Effector memory CD4-positive, alpha-beta T cell (primary cell): ENCODE measurements at regions not wholly inside any gene's neighbourhood (a gene's known extent, or its start where the extent isn't known, plus 50 kb on each side); places are given as distances from the start of the nearest gene placed in this dataset.

Experiments used
- DNase-seq, 3 donors: peaks; one replicate each; pipeline ENCODE4 v3.0.0-alpha.2; 2020
- H3K27ac ChIP-seq: 2 replicates; pipeline ENCODE4 v1.7.0; 2013; ENCODE audit warnings: mild to moderate bottlenecking, low read length, moderate library complexity; ENCODE audit not compliant: insufficient read depth, poor library complexity, severe bottlenecking
- H3K27me3 ChIP-seq: replicated peaks from 2 replicates; pipeline ENCODE4 v1.7.0; 2013; ENCODE audit warnings: mild to moderate bottlenecking, low read length; ENCODE audit not compliant: insufficient read depth, control insufficient read depth, poor library complexity, severe bottlenecking
- H3K36me3 ChIP-seq: 2 replicates; pipeline ENCODE4 v1.7.0; 2013; ENCODE audit warnings: mild to moderate bottlenecking, low read length, moderate library complexity; ENCODE audit not compliant: control insufficient read depth, insufficient read depth
- H3K4me1 ChIP-seq: 2 replicates; pipeline ENCODE4 v1.7.0; 2013; ENCODE audit warnings: low read length, mild to moderate bottlenecking; ENCODE audit not compliant: control insufficient read depth, insufficient read depth, poor library complexity, severe bottlenecking
- H3K4me3 ChIP-seq: 2 replicates; pipeline ENCODE4 v1.7.0; 2013; ENCODE audit warnings: low read length, low read depth, mild to moderate bottlenecking; ENCODE audit not compliant: insufficient read depth, poor library complexity, severe bottlenecking
- H3K9me3 ChIP-seq: 2 replicates; pipeline ENCODE4 v1.7.0; 2013; ENCODE audit warnings: mild to moderate bottlenecking, low read length, moderate library complexity; ENCODE audit not compliant: control insufficient read depth

DNA sequence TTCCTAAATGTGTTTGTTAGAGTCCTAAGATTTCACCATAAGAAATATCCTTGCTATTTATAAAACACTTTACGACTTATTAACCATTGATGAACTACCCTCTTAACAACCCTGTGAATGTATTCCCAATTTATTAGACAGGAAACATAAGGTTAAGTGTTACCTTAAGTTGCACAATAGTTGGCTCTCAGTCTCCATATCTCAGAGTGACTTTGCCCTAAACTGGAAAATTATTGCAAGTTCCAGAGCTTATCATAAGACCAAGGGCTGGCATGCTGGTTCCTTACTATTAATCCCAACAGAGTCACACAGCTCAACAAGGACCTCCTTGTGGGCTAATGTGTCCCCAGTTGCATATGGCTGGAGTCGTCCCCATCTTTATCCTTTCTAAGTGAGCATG, 165.8 kb downstream of the INSIG2 start:
- no peak for DNase-seq
- no peaks in the 10 kb centered on the region for H3K4me1 ChIP-seq
- no peak overlapping the region for H3K4me3 ChIP-seq
- H3K27ac ChIP-seq = no peak overlapping the region
- no peaks in the 10 kb centered on the region for H3K9me3 ChIP-seq
- H3K27me3 ChIP-seq = no peaks in the 10 kb centered on the region
- no peaks in the 10 kb centered on the region for H3K36me3 ChIP-seq

DNA sequence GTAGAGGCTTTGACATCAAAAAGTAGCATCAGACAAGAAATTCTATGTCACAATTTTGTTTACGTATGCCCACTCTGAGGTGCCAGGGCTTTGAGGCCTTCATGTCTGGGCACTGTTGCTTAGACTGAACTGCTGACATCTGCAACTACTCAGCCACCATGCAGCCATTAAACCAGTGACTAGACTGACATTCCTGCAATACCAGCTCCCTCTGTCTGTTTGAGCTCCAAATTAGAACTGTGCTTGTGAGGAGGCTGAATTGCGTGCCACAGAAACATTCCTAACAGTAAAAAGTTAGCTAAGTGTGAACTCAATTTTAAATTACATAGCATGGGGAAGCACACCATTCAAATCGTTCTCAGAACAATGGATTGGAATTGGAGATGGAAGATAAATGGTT, 163.2 kb downstream of the INSIG2 start:
- DNase-seq = no peak
- Histone ChIP-seq H3K27me3 (no peaks in the 10 kb centered on the region), H3K4me3 (no peak overlapping the region), H3K27ac (no peak overlapping the region), H3K4me1 (no peaks in the 10 kb centered on the region), H3K9me3 (no peaks in the 10 kb centered on the region), H3K36me3 (no peaks in the 10 kb centered on the region)

DNA sequence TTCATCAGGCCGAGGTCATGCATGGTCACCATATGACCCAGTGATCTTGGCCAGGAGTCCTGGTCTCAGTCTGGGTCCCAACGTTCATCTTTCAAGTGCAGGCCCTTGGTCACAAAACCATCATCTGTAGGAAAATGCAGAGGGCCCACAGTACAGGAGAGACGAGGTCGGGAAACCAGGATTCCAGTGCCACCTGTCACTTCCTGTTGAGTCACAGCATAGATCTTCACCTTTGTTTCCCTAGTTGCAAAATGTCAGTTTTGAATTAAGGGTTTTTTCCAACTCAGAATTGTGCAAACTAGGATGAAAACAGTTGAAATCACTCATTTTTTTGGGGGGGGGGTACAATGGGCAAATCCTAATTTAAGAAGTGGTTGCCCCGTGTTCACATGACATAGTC, 162.2 kb downstream of the INSIG2 start:
- no peaks in the 10 kb centered on the region for H3K36me3 ChIP-seq
- H3K27me3 ChIP-seq = no peaks in the 10 kb centered on the region
- no peak overlapping the region for H3K4me3 ChIP-seq
- no peaks in the 10 kb centered on the region for H3K9me3 ChIP-seq
- no peak for DNase-seq
- no peak overlapping the region for H3K27ac ChIP-seq
- no peaks in the 10 kb centered on the region for H3K4me1 ChIP-seq

DNA sequence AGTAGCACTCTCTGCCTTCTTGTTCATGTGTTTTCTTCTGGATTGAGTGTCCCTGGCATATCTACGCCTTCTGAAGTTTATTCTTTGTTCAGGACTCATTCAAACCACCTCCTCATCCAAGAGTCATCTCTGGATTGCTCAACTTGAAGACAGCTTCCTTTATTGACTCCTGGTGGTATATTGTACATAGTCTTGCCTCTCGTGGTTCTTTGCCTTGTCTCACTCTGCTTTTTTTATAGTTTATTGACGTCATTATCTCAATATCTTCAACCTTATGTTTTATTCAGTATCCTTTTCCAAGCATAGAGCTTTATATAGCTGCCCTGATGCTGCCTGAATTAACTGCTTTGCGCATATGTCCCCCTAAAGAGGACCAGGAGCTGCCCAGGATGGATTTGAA, 161.7 kb downstream of the INSIG2 start:
- Histone ChIP-seq H3K4me3 (no peak overlapping the region), H3K4me1 (no peaks in the 10 kb centered on the region), H3K36me3 (no peaks in the 10 kb centered on the region), H3K27ac (no peak overlapping the region), H3K27me3 (no peaks in the 10 kb centered on the region), H3K9me3 (no peaks in the 10 kb centered on the region)
- no peak for DNase-seq

DNA sequence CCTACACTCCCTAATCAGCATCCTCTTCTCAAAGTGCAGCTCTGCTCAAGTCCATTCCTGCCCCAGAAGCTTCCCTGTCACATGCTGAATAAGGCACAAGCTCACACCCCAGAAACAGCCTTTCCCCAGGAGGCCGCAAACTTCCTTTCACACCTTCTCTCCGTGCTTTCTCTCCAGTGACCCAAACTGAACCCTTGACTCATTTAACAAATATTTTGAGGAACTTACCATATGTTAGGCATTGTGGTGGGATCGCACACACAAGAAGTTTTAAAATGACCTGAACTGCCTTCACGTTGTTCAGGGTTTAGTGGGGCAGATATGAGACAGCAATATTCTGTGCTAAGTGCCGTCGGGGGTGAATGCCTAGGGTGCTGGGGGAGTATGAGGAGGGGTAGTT, 161.3 kb downstream of the INSIG2 start:
- Histone ChIP-seq H3K27me3 (no peaks in the 10 kb centered on the region), H3K36me3 (no peaks in the 10 kb centered on the region), H3K4me1 (no peaks in the 10 kb centered on the region), H3K27ac (no peak overlapping the region), H3K9me3 (no peaks in the 10 kb centered on the region), H3K4me3 (no peak overlapping the region)
- DNase-seq = no peak

DNA sequence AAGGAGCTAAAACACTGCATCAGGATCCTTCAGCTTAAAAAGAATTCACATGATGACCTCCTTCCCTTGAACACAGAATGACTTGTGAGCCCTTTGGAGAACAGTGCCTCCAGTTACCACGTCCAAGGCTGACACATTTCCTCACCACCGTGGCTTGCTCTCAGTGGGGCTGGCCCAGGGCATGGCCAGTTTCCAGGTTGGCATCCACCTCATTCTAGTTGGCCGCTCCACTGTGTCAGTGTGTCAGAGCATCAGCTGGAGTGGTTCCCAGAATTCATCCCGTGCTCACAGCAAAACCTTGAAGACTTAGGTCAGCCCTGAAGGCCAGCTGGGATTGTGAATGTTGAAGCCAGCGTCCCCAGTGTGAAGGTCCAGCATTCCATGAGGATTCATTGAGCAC, 158.5 kb downstream of the INSIG2 start:
- H3K9me3 ChIP-seq = no peaks in the 10 kb centered on the region
- no peak for DNase-seq
- no peaks in the 10 kb centered on the region for H3K27me3 ChIP-seq
- no peak overlapping the region for H3K4me3 ChIP-seq
- no peaks in the 10 kb centered on the region for H3K36me3 ChIP-seq
- no peak overlapping the region for H3K27ac ChIP-seq
- H3K4me1 ChIP-seq = no peaks in the 10 kb centered on the region

DNA sequence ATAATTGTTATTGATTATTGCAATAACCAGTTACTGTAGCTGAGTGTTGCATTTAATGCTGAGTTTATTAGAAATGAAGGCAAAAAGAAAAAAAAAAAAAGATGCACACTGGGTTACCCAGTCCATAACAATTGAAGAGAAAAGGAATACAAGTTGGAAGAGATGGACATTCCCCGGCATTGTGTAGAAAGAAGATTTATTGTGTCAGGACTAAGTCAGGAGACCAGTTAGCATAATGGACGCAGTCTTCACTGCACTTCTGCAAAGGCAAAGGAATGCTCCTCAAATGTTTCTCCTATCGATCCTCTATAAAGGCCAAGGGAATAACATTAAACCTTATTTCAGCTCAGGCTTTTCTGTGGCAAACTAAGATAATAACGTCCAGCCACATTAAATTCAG, 157.8 kb downstream of the INSIG2 start:
- Histone ChIP-seq H3K36me3 (no peaks in the 10 kb centered on the region), H3K4me1 (no peaks in the 10 kb centered on the region), H3K27me3 (no peaks in the 10 kb centered on the region), H3K27ac (no peak overlapping the region), H3K4me3 (no peak overlapping the region), H3K9me3 (no peaks in the 10 kb centered on the region)
- no peak for DNase-seq

DNA sequence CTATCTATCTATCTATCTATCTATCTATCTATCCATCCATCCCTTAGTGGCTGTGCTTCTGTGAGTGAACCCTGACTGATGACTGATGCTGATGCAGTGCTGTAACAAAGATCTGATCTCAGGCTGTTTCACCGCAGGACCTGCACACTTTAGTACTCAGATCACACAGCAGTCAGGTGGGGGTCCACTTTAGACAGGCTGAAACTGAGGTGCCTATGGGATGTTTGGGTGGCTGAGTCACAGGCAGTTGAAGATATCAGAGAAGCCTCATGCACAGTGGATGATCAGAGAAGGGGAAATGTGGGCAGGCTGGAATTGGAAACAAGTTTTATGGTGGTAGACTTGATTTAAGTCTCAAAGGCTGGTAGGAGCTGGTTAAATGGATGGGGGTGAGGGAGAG, 156.4 kb downstream of the INSIG2 start:
- H3K27me3 ChIP-seq = no peaks in the 10 kb centered on the region
- H3K4me3 ChIP-seq = no peak overlapping the region
- no peaks in the 10 kb centered on the region for H3K36me3 ChIP-seq
- no peaks in the 10 kb centered on the region for H3K4me1 ChIP-seq
- H3K27ac ChIP-seq = no peak overlapping the region
- DNase-seq = no peak
- H3K9me3 ChIP-seq = no peaks in the 10 kb centered on the region

DNA sequence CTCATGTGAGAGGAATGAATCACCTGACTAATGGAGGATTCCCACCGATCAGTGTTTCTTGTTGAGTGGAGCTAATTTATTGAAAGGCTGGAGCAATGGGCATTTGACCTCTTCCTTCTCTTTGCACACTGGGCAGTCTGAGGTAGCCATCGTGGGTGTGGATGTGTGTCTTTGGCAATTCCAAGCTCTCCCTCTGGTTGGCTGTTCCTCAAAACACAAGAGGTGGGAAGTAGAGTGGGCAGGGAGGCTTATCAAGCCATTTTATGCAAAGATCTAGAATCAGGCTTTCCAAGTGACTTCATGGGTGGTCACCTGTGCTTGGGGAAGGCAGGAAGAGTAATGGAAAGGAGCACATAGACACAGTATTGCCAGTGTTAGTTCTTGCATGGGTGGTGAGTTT, 154.8 kb downstream of the INSIG2 start:
- no peaks in the 10 kb centered on the region for H3K4me1 ChIP-seq
- H3K27ac ChIP-seq = no peak overlapping the region
- no peaks in the 10 kb centered on the region for H3K27me3 ChIP-seq
- DNase-seq = no peak
- no peak overlapping the region for H3K4me3 ChIP-seq
- no peaks in the 10 kb centered on the region for H3K36me3 ChIP-seq
- H3K9me3 ChIP-seq = no peaks in the 10 kb centered on the region

DNA sequence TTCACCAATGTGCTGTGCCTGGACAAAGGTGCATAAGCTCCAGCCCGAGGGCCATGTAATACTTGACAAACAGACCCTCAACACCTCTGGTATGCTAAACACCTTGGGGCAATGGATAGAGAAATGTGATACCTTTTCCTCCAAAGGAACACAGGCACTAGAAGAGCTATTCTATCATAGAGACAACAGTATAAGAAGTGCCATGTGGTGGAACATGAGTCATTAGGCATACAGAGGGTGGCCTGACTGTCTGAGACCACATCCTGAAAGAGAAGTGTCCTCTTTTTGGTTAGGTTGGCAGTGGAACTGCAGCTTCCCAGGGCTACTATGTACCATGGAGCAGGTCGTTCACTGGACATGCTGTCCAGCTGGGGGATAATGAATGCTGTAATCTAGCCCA, 153.9 kb downstream of the INSIG2 start:
- H3K4me1 ChIP-seq = no peaks in the 10 kb centered on the region
- H3K27ac ChIP-seq = no peak overlapping the region
- H3K27me3 ChIP-seq = no peaks in the 10 kb centered on the region
- H3K36me3 ChIP-seq = no peaks in the 10 kb centered on the region
- DNase-seq = no peak
- H3K9me3 ChIP-seq = no peaks in the 10 kb centered on the region
- H3K4me3 ChIP-seq = no peak overlapping the region

DNA sequence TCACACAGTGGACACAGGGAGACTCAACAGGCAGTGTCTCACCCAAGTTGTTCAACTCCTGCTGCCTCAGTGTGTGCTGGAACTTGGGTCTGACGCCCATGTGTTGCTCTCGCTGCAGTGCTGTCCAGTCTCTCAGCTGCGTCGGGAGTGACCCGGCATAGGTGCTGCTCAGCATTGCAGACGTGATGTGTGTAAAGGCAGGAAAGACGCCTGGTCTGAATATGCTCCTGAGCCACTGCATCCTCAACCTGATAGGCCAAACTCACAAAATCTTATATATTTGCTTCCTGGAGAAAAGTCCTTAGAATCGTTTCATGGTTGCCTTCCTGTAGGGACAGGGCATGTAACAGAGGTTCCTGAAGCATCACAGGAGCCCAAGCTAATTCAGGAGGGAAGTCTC, 152.9 kb downstream of the INSIG2 start:
- no peaks in the 10 kb centered on the region for H3K36me3 ChIP-seq
- DNase-seq = no peak
- no peak overlapping the region for H3K27ac ChIP-seq
- no peaks in the 10 kb centered on the region for H3K4me1 ChIP-seq
- no peaks in the 10 kb centered on the region for H3K9me3 ChIP-seq
- no peak overlapping the region for H3K4me3 ChIP-seq
- no peaks in the 10 kb centered on the region for H3K27me3 ChIP-seq
